MM.1S (cell line): ENCODE measurements at regions not wholly inside any gene's neighbourhood (a gene's known extent, or its start where the extent isn't known, plus 50 kb on each side); places are given as distances from the start of the nearest gene placed in this dataset.
"Not testable (repeated sequence)": the region's sequence is repeated elsewhere in the genome, so short reads cannot be mapped to it uniquely, and the experiment has no call there.

ENCODE experiments used
- EZH2 ChIP-seq: fragments of 300-600 bp; sonication (generic); optimal IDR thresholded peaks from 2 replicates; pipeline ENCODE3; 2017; ENCODE audit warnings: low read depth, mild to moderate bottlenecking, antibody characterized with exemption, low read length, mixed read lengths
- EZH2phosphoT487 ChIP-seq: fragments of 300-600 bp; sonication (generic); IDR thresholded peaks from 2 replicates; pipeline ENCODE4 v1.6.1; 2018; ENCODE audit warnings: antibody characterized with exemption, low read length
- TF ChIP-seq, protein P1 (sequence below): fragments of 300-600 bp; sonication (generic); IDR thresholded peaks from 2 replicates; pipeline ENCODE4 v1.5.1; 2016; ENCODE audit warnings: antibody characterized with exemption, low read length, mixed read lengths

- TF ChIP-seq, protein P1, sequence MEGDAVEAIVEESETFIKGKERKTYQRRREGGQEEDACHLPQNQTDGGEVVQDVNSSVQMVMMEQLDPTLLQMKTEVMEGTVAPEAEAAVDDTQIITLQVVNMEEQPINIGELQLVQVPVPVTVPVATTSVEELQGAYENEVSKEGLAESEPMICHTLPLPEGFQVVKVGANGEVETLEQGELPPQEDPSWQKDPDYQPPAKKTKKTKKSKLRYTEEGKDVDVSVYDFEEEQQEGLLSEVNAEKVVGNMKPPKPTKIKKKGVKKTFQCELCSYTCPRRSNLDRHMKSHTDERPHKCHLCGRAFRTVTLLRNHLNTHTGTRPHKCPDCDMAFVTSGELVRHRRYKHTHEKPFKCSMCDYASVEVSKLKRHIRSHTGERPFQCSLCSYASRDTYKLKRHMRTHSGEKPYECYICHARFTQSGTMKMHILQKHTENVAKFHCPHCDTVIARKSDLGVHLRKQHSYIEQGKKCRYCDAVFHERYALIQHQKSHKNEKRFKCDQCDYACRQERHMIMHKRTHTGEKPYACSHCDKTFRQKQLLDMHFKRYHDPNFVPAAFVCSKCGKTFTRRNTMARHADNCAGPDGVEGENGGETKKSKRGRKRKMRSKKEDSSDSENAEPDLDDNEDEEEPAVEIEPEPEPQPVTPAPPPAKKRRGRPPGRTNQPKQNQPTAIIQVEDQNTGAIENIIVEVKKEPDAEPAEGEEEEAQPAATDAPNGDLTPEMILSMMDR: not testable (repeated sequence)
- not testable (repeated sequence) for TF ChIP-seq EZH2, EZH2phosphoT487
These were observed 106.3 kb upstream of the ADCY2 start for GRCh38 chr5:7289634-7290033.
